IPS-18a (cell line): ENCODE measurements at regions not wholly inside any gene's neighbourhood (a gene's known extent, or its start where the extent isn't known, plus 50 kb on each side); places are given as distances from the start of the nearest gene placed in this dataset.
"Not testable (repeated sequence)": the region's sequence is repeated elsewhere in the genome, so short reads cannot be mapped to it uniquely, and the experiment has no call there.

ENCODE experiments used
- H3K27ac ChIP-seq: one replicate; pipeline ENCODE4 v1.5.1; 2013; ENCODE audit warnings: low read length
- H3K27me3 ChIP-seq: one replicate; pipeline ENCODE4 v1.6.1; 2013; ENCODE audit warnings: mild to moderate bottlenecking, low read length; ENCODE audit not compliant: control insufficient read depth, insufficient read depth
- H3K36me3 ChIP-seq: one replicate; pipeline ENCODE4 v1.6.1; 2013; ENCODE audit warnings: low read depth, low read length; ENCODE audit not compliant: control insufficient read depth
- H3K4me1 ChIP-seq: one replicate; pipeline ENCODE4 v1.6.1; 2013; ENCODE audit warnings: low read depth, low read length; ENCODE audit not compliant: control insufficient read depth
- H3K4me3 ChIP-seq: one replicate; pipeline ENCODE4 v1.5.1; 2013; ENCODE audit warnings: low read length
- H3K9ac ChIP-seq: one replicate; pipeline ENCODE4 v1.6.1; 2013; ENCODE audit warnings: mild to moderate bottlenecking, low read length, moderate library complexity
- H3K9me3 ChIP-seq: one replicate; pipeline ENCODE4 v1.6.1; 2013; ENCODE audit warnings: low read depth, low read length; ENCODE audit not compliant: control insufficient read depth

- no peak overlapping the region for H3K4me3 ChIP-seq
- H3K27me3 ChIP-seq = no peaks in the 10 kb centered on the region
- H3K9ac ChIP-seq = no peak overlapping the region
- no peaks in the 10 kb centered on the region for H3K9me3 ChIP-seq
- H3K27ac ChIP-seq = no peak overlapping the region
- no peaks in the 10 kb centered on the region for H3K36me3 ChIP-seq
- no peaks in the 10 kb centered on the region for H3K4me1 ChIP-seq
Observed at GRCh38 chr4:107388736-107389274, 331.2 kb downstream of the PAPSS1 start.

DNA sequence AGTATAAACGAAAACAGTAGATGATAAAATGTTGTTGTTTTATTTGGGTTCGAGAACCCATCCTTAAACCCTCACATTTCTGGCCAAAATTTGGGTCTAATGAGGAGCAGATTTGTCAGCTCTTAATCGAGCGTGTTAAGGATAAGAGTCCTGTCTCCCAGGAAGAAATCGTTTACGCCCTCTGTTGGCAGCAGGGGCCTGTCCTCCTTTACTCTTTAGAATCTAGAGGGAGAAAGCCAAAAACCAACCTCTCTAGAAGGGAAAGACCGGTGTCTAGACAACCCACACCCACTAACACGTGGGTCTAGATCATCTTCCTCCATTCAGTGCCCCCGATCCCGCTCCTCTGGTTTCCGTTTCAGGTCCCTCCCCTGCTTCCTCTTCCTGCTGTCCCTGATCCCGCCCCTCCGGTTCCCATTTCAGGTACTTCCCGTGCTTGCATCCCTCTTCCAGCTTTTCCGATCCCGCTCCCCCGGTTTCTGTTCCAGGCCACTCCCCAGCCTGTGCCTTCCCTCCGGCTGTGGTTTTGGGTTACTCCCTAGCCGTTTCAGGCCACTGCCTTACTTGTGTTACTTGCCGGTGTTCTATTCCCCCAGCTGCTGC is 339.1 kb downstream of the PAPSS1 start:
- Histone ChIP-seq H3K4me3 (no peak overlapping the region), H3K27ac (no peak overlapping the region), H3K4me1 (peaks cover 4% of the 10 kb centered on the region), H3K36me3 (no peaks in the 10 kb centered on the region), H3K27me3 (no peaks in the 10 kb centered on the region), H3K9ac (no peak overlapping the region), H3K9me3 (no peaks in the 10 kb centered on the region)

- peaks cover 4% of the 10 kb centered on the region for H3K4me1 ChIP-seq
- H3K4me3 ChIP-seq = no peak overlapping the region
- H3K36me3 ChIP-seq = no peaks in the 10 kb centered on the region
- no peaks in the 10 kb centered on the region for H3K27me3 ChIP-seq
- H3K9me3 ChIP-seq = no peaks in the 10 kb centered on the region
- no peak overlapping the region for H3K9ac ChIP-seq
- no peak overlapping the region for H3K27ac ChIP-seq
Observed at GRCh38 chr4:107380190-107380589, 339.8 kb downstream of the PAPSS1 start.

DNA sequence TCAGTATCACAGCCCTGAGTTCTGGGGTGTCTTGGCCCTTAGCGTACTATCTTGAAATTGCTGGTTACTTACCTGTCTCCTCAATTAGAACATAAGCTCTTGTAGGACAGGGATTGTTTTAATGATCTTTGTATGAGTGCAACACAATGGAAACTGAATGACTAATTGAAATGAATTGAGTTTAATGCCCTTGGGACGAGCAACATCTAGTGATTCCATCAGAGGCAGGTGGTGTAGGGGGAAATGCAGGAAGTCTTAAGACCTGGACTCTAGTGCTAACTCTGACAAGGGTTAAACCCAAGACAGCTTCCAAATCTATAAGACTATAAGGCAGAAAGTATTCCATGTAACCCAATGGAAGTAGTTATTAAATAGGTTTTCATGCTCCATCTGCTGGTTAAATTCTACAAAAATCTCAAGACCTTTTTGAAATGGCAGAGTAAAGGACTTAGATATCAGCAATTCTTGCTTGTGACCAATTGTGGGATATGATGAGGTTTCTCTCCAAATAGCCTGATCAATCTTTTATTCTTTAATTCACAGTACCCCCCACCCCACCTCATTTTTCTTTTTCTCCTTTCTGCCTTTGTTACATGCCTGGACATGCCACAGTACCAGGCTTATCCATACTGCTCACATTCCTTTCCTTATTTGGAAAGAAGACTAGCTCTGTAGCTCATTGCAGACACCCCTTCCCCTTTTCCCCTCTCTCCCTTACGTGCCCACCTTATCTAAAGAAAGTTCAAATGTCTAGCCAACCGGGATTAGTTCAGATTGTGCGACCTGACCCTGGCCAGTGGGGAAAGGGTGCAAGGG is 340.8 kb downstream of the PAPSS1 start:
- H3K36me3 ChIP-seq = no peaks in the 10 kb centered on the region
- H3K9me3 ChIP-seq = no peaks in the 10 kb centered on the region
- H3K27me3 ChIP-seq = no peaks in the 10 kb centered on the region
- no peak overlapping the region for H3K27ac ChIP-seq
- no peak overlapping the region for H3K9ac ChIP-seq
- no peak overlapping the region for H3K4me3 ChIP-seq
- peaks cover 4% of the 10 kb centered on the region for H3K4me1 ChIP-seq

DNA sequence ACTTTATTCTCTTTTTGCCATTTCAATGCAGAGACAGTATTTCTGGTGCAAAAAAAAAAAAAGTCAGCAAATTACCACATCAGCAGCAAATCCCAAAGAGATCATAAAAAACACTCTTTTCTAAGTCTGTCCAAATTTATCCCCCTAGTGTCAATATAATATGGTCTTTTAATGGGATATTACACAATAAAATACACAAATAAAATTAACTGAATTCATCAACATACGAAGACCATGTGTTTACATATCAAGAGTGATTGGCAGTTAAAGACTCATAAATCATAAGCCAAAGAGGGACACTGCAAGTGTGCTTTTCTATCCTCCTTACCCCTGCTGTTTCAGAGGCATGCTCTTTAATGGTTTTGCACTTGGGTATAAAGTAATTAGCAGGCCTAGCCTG is 340.2 kb upstream of the DKK2 start:
- no peak overlapping the region for H3K4me3 ChIP-seq
- no peaks in the 10 kb centered on the region for H3K36me3 ChIP-seq
- no peak overlapping the region for H3K27ac ChIP-seq
- H3K9me3 ChIP-seq = no peaks in the 10 kb centered on the region
- no peaks in the 10 kb centered on the region for H3K27me3 ChIP-seq
- H3K4me1 ChIP-seq = peaks cover 4% of the 10 kb centered on the region
- no peak overlapping the region for H3K9ac ChIP-seq

- no peak overlapping the region for H3K9ac ChIP-seq
- H3K9me3 ChIP-seq = no peaks in the 10 kb centered on the region
- no peaks in the 10 kb centered on the region for H3K27me3 ChIP-seq
- peaks cover 14% of the 10 kb centered on the region for H3K4me1 ChIP-seq
- no peaks in the 10 kb centered on the region for H3K36me3 ChIP-seq
- H3K4me3 ChIP-seq = no peak overlapping the region
- H3K27ac ChIP-seq = no peak overlapping the region
Observed at GRCh38 chr4:107366900-107367299, 330.8 kb upstream of the DKK2 start.

DNA sequence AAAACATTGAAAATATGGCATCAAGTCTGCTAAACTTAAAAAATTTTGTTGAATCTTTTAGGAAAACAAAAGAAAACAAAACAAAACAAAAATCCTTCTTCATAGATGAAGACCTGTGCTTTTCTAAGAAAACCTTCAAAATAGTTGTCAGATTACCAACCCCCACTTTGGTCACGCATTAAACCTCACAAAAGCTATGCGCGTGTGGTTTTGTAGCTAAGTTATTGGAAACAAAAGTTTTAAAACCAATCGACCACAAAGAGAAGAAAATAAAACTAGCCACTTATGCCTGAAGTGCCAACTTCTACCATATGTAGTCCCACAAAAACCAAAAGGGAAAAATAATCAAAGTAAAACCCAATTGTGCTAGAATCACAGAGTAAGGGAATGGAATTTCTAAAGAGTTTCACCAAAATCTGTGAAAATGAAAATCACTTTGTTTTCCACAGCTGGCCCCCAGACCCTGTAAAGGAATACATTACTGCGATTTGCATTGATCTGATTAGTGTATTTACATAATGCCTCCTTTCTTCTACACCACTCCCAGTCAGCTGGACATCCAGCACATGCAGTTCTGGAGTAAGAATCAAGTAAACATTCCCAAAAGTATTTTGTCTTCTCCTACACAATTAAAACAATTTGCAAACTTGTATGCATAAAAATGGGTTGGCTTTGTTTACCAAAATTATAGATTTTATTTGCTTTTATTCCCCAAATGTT is 330.1 kb upstream of the DKK2 start:
- H3K36me3 ChIP-seq = no peaks in the 10 kb centered on the region
- H3K4me1 ChIP-seq = peaks cover 14% of the 10 kb centered on the region
- no peak overlapping the region for H3K9ac ChIP-seq
- no peak overlapping the region for H3K27ac ChIP-seq
- no peaks in the 10 kb centered on the region for H3K9me3 ChIP-seq
- H3K27me3 ChIP-seq = no peaks in the 10 kb centered on the region
- no peak overlapping the region for H3K4me3 ChIP-seq

GRCh38 chr4:107363125-107363524 is 327.0 kb upstream of the DKK2 start:
- Histone ChIP-seq H3K27ac (no peak overlapping the region), H3K4me3 (no peak overlapping the region), H3K36me3 (no peaks in the 10 kb centered on the region), H3K9me3 (no peaks in the 10 kb centered on the region), H3K27me3 (no peaks in the 10 kb centered on the region), H3K9ac (no peak overlapping the region), H3K4me1 (peaks cover 14% of the 10 kb centered on the region)

GRCh38 chr4:107359208-107359607 is 323.1 kb upstream of the DKK2 start:
- no peak overlapping the region for H3K27ac ChIP-seq
- no peaks in the 10 kb centered on the region for H3K9me3 ChIP-seq
- H3K4me1 ChIP-seq = no peaks in the 10 kb centered on the region
- H3K36me3 ChIP-seq = no peaks in the 10 kb centered on the region
- H3K9ac ChIP-seq = no peak overlapping the region
- no peak overlapping the region for H3K4me3 ChIP-seq
- H3K27me3 ChIP-seq = no peaks in the 10 kb centered on the region

- H3K9me3 ChIP-seq, H3K4me3 ChIP-seq, H3K9ac ChIP-seq, H3K27ac ChIP-seq, H3K36me3 ChIP-seq, H3K27me3 ChIP-seq: not testable (repeated sequence)
- peaks cover 13% of the 10 kb centered on the region for H3K4me1 ChIP-seq
Observed at GRCh38 chr4:107354304-107354703, 318.2 kb upstream of the DKK2 start.

DNA sequence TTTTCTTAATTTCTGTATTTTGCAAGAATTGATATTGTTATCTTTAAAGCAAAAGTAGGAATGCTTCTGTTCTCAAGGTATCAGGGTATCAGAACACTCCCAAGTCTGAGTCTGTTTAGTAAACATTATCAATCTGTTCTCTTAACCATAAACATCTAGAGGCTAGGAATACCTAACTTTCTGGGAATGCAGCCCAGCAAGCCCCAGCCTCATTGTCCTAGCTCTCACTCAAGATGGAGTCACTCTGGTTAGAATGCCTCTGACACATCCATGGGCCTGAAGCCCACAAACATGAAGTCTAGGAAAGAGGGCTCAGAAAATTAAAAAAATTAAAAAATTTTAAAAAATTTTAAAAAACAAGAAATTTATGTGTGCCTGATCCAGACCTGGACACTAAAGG is 315.1 kb upstream of the DKK2 start:
- H3K27me3 ChIP-seq = no peaks in the 10 kb centered on the region
- no peak overlapping the region for H3K4me3 ChIP-seq
- H3K27ac ChIP-seq = no peak overlapping the region
- no peak overlapping the region for H3K9ac ChIP-seq
- H3K36me3 ChIP-seq = no peaks in the 10 kb centered on the region
- H3K9me3 ChIP-seq = no peaks in the 10 kb centered on the region
- H3K4me1 ChIP-seq = peaks cover 20% of the 10 kb centered on the region
